ENCODE measurements at regions not wholly inside any gene's neighbourhood (a gene's known extent, or its start where the extent isn't known, plus 50 kb on each side); places are given as distances from the start of the nearest gene placed in this dataset.

GRCh38 chr5:57736716-57737115, 254.1 kb upstream of the ACTBL2 start:
- TF ChIP-seq CTCF (IDR thresholded peaks at IDR 0.05): no peak
- TF ChIP-seq POLR2AphosphoS5 (IDR thresholded peaks at IDR 0.05; ENCODE audit: low read depth, low read length): no peak
- TF ChIP-seq REST (IDR thresholded peaks at IDR 0.05; ENCODE audit: insufficient read depth in 1 of 2, low read depth in 2 of 2, low read length in 1 of 2): no peak
- TF ChIP-seq SIN3A (IDR thresholded peaks at IDR 0.05; ENCODE audit: borderline replicate concordance, insufficient read depth, low read depth, low read length): no peak

All from Panc1 (cell line).